AG08395 (cell line): ENCODE measurements at regions not wholly inside any gene's neighbourhood (a gene's known extent, or its start where the extent isn't known, plus 50 kb on each side); places are given as distances from the start of the nearest gene placed in this dataset.
A peak's percentile ranks its signal among the peaks of the same experiment; 100 is the strongest.

Experiments used
- DNase-seq: peaks from one replicate; pipeline ENCODE4 v3.0.0; 2012; ENCODE audit warnings: mixed read lengths, low spot score

- no peak for DNase-seq
Observed at GRCh38 chr2:61722318-61722717, 131.5 kb downstream of the FAM161A start.

- DNase-seq = no peak
Observed at GRCh38 chr2:61721382-61721781, 132.5 kb downstream of the FAM161A start.

GRCh38 chr2:61720911-61721310 is 132.9 kb downstream of the FAM161A start:
- DNase-seq = no peak

DNA sequence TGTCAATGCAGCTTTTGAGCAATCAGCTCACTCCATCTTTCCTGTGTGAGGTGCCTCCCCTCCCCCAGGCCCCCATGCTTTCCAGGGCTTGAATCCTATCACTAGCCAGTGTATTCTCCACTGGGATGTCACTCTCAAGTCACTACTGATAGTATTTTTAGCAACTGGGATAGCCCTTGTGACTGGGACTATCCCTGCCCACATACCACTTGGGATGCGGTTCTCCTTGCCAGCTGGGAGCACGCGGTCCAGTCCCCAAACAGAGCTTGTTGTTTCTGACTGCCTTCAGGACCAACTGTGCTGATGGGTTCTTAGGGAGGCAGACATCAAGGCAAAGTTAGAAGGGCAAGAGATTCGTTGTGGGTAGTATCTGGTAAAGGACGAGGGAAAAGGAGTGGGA is 134.9 kb downstream of the FAM161A start:
- DNase-seq = no peak

GRCh38 chr2:61715506-61715905 is 138.4 kb downstream of the FAM161A start:
- DNase-seq = no peak

DNA sequence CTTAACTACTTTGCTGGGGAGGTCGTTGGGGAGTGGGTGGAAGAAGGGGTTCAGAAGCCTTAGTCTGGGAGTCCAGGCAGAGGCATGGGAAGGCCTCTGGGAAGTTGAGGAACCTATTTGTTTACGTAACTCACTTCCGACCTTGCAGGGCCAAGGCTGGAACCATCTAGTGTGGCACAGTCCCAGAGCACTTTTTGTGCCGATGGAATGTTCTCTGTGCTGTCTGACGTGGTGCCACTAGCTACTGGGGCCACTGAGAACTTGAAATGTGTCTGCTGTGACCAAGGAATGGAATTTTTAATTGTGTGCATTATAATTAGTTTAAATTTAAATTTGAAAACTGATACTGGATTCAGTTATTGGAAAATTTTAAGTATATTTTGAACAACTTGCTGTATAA is 139.7 kb downstream of the FAM161A start:
- DNase-seq = no peak

- DNase-seq = no peak
Observed at GRCh38 chr2:61713457-61713856, 140.4 kb downstream of the FAM161A start.

- DNase-seq = no peak
Observed at GRCh38 chr2:61712060-61712459, 141.8 kb downstream of the FAM161A start.

DNA sequence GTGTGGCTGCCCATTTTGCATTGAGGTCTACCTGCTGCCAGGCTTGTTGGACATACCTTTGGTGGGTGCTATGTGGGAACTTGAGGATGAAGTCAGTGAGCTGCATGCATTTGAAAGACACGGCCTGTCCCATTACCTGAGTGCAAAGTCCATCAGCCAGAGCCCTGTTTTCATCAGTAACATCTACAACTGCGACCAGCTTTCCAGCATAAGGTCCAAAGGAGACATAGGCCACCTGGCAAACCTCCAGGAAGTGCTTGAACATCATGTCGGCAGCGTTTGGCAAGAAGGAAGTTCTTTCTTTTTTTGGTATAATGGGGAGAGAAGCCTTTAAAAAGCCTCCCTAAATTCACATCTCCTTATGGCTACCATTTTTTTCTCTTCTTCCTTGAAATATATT is 143.1 kb downstream of the FAM161A start:
- DNase-seq = no peak

- DNase-seq = no peak
Observed at GRCh38 chr2:61707984-61708852, 145.6 kb downstream of the FAM161A start.

- no peak for DNase-seq
Observed at GRCh38 chr2:61705625-61706024, 148.2 kb downstream of the FAM161A start.

DNA sequence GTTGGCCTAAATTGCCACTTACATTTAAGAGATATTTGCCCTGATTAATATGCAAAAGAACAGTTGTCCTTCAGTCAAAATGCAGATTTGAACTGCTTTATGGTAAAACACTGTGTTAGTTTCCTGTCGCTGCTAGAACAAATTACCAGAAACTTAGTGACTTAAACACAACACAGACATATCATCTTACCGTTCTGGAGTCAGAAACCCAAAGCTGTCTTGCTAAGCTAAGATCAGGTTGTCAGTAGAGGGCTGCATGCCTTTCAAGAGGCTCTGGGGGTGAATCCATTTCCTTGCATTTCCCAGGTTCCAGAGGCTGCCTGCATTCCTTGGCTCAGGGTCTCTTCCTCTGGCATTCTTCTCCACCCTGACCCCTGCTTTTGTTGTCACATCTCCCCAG is 149.5 kb downstream of the FAM161A start:
- no peak for DNase-seq

DNA sequence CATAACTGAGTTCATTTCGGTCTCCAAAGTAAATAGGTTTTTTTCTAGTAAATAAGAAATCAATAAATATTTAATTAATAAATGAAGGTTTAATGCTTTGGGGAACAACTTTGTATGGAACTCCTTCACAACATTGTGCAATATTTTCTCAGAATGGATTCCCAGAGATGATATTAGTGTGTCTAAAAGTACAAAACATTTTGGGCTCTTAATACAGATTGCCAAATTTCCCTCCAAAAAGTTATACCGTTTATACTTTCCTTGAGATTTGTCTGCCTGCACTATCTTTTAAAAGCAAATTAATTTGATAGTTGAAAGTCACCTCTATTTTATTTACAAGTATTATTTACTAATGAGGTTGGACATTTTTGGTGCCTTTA is 151.8 kb downstream of the FAM161A start:
- DNase-seq = no peak

- no peak for DNase-seq
Observed at GRCh38 chr2:61700464-61700863, 153.4 kb downstream of the FAM161A start.

DNA sequence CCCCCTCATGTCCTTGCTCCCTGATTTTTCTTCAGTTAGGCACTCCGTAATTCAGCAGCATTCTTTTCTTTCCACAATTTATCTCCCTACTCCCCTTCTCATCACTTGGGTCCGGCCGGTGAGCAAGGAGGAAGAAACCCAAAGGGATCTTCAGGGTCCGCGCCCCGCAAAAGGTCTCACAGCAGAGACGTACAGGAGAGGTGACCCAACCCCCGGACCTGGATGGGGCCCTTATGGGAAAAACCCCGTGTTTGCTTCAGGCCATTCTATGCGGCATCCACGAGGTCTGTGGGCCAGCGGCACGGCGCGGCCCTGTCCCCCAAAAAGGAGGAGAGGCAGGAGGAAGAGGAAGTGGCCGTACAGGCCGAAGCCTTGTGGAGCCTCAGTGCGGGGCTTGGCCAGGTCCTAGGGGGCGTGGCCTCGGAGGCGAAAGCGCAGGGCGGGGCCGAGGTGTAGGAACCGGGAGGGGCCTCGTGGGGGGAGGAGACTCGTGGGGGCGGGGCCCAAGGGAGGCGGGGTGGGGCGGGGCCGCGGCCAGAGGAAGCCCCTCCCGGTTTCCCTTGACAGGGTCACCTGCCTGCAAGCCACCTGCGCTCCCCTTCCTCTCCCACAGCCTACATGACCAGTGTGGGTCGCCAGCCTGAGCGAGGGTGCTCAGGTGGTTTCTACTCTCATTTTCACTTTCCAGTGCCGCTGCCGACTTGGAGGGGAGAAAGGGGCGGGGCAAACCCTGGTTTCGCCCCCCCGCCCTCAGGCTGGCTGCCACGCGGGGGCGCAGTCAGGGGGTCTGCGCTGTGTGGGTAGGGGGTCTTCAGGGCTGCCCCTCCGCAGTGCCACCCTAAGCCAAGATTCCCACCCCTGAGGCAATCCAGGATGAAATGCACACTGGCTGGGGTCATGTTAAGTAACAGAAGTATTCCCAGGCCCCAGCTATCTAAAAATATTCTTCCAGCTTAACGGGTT is 156.4 kb upstream of the XPO1 start:
- DNase-seq = peak; percentile 95

DNA sequence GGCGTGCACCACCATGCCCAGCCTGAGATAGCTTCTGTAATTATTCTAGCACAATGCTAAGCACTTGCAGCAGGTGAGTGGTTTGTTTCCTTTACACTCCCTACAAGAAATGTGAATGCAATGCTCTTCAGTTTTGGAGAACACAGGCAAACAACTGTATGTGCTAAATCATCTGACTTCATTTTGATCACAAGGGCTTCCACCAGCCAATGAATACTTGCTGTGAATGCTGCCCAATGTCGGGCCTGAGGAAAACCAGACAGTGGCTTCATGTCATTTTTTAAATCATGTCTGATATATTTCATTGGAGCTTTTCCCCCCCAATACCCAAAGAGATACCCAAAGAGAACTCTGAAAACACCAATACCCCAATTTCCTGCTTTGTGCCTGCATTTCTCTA is 155.6 kb upstream of the XPO1 start:
- DNase-seq = no peak

- no peak for DNase-seq
Observed at GRCh38 chr2:61690078-61690596, 152.0 kb upstream of the XPO1 start.

DNA sequence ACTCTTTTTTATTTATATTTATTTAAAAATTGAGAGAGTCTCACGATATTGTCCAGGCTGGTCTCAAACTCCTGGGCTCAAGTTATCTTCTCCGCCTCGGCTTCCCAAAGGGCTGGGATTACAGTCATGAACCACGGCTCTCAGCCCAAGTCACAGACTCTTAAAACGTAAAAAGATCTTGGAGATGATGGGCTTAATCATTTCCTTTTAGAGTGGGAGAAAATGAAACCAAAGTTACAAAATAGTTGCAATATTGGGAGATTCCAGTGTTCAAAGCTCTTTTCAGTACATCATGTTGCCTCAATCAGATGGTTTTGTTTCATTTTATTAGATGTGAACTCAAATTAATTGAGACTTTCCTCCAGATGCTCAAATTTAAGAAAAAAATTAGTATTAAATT is 151.4 kb upstream of the XPO1 start:
- peak; percentile 14 for DNase-seq

DNA sequence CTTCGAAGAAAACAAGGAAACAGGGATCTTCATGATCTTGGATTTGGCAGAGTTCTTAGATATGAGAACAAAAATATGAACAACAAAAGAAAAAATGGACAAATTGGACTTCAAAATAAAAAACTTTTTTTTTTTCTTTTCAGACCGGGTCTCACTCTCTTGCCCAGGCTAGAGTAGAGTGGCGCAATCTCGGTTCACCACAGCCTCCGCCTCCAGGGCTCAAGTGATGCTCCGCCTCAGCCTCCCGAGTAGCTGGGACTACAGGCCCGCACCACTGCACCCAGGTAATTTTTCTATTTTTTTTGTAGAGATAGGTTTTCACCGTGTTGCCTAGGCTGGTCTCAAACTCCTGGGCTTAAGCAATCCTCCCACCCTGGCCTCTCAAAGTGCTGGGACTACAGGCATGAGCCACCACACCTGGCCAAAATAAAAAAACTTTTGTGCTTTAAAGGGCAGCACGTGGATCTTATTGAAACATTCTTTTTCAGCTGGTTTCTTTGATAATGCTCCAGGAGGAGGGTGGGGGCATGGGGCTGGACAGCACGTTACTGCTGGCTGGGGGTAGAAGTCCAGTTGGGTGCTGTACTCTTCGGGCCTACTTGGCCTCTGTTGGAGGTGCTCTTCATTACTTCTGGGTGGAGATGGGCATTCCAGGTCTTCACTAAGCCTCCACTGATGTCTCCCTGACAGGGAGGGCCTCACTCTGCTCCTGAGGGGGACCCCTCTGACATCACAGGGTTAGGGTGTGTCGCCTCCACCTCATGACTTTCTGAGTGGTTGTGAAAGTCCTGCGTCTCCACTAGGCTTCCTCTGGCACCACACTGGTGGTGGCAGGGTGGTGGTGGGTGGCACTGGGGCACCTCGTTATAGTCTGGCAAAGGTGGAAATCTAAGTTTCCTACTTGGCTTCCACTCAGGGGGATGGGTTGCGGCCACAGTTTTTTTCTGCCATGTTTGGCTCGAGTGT is 150.5 kb upstream of the XPO1 start:
- no peak for DNase-seq

DNA sequence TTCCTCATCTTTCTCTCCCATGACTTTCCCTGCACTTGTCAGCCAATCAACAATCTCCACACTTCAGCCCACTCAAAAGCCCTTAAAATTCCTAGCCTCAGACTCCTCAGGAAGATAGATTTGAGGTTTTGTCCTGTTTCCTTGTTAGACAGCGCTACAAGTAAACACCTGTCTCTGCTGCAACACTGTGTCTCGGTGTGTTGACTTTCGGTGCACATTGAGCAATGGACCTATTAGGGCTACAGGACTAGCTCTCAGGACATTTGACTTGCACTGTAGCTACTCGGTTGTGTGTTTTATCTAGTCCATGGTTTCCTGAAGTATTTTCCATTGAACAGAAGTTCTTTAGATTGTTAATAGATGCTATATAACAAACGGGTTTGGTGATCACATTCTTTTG is 140.9 kb upstream of the XPO1 start:
- DNase-seq = no peak

DNA sequence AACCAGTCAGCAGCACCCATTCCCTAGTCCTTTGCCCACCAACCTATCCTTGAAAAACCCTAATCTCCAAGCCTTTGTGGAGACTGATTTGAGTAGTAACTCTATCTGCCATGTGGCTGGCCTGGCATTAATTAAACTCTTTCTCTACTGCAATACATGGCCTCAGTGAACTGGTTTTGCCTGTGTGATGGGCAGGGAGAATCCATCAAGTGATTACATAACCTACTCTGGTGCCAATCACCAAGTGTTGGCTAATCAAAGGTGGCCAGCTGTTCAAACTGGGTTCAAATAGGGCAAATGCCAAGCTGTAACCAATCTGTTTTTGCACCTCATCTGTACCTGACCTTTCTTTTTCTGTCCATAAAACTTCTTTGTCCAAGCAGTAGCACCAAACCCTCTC is 139.8 kb upstream of the XPO1 start:
- no peak for DNase-seq

DNA sequence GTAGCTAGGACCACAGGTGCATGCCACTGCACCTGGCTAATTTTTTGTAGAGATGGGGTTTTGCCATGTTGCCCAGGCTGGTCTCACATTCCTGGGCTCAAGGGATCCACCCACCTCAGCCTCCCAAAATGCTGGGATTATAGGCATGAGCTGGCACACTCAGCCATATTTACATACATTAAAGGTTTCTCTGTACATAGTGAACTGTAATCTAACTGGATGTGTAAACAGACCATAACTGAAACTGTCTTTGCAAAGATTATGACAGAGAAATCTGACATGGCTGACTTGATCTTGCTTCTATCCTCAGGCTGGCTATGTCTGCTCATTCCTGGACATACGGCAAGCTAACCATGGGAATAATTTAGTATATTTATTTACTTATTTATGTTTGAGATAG is 139.2 kb upstream of the XPO1 start:
- DNase-seq = no peak
